Epithelial cell of esophagus (primary cell): ENCODE measurements at regions not wholly inside any gene's neighbourhood (a gene's known extent, or its start where the extent isn't known, plus 50 kb on each side); places are given as distances from the start of the nearest gene placed in this dataset.
"Not testable (repeated sequence)": the region's sequence is repeated elsewhere in the genome, so short reads cannot be mapped to it uniquely, and the experiment has no call there.

ENCODE experiments used
- DNase-seq: peaks from one replicate; pipeline ENCODE4 v3.0.0; 2010; ENCODE audit warnings: low read depth
- H3K4me3 ChIP-seq: 2 replicates; pipeline ENCODE4 v1.5.1; 2011; ENCODE audit warnings: mild to moderate bottlenecking, low read length, control low read depth
- CTCF ChIP-seq: IDR thresholded peaks from 2 replicates; pipeline ENCODE4 v1.5.1; 2011; ENCODE audit warnings: low read depth, mild to moderate bottlenecking, low read length, control low read depth, inconsistent platforms; ENCODE audit not compliant: insufficient read depth; ENCODE audit errors: missing control alignments

GRCh38 chr13:44312834-44313551 is 60.6 kb upstream of the SERP2 start:
- no peak for TF ChIP-seq CTCF
- DNase-seq = peak; percentile 97
- H3K4me3 ChIP-seq = no peak overlapping the region

- H3K4me3 ChIP-seq = no peak overlapping the region
- TF ChIP-seq CTCF = no peak
- peak; percentile 95 for DNase-seq
These were observed 60.0 kb upstream of the SERP2 start for GRCh38 chr13:44313674-44314073.

GRCh38 chr13:44314160-44314559 is 59.5 kb upstream of the SERP2 start:
- DNase-seq, H3K4me3 ChIP-seq: not testable (repeated sequence)

- TF ChIP-seq CTCF = no peak
- no peak overlapping the region for H3K4me3 ChIP-seq
- DNase-seq = peak; percentile 66
These were observed 55.9 kb upstream of the SERP2 start for GRCh38 chr13:44317752-44318151.

- H3K4me3 ChIP-seq = no peak overlapping the region
- DNase-seq = no peak
- TF ChIP-seq CTCF = no peak
These were observed 55.5 kb upstream of the SERP2 start for GRCh38 chr13:44318161-44318560.

- H3K4me3 ChIP-seq = no peak overlapping the region
- TF ChIP-seq CTCF = no peak
- DNase-seq = no peak
These were observed 53.0 kb upstream of the SERP2 start for GRCh38 chr13:44320611-44321010.

- DNase-seq = no peak
- no peak overlapping the region for H3K4me3 ChIP-seq
- no peak for TF ChIP-seq CTCF
These were observed 51.7 kb upstream of the SERP2 start for GRCh38 chr13:44321961-44322360.
